IMR-90 (cell line): ENCODE measurements at regions not wholly inside any gene's neighbourhood (a gene's known extent, or its start where the extent isn't known, plus 50 kb on each side); places are given as distances from the start of the nearest gene placed in this dataset.

ENCODE experiments used
- ATAC-seq: fragments of 200-7000 bp; cut with Tn5 transposase; 2 replicates; pipeline ENCODE4 v1.9.1; 2020; ENCODE audit warnings: low read depth, mild to moderate bottlenecking, moderate library complexity
- BruUV-seq: library from RNA; stranded (reverse); fragments of 400-500 nt; replicated peaks from 2 replicates; lab custom pipeline; 2021; lab: Mats Ljungman, UMichigan
- CTCF ChIA-PET: fragments of 300-600 bp; formaldehyde crosslinking; extraction: SDS; loops from one replicate; lab custom pipeline; 2021; ENCODE audit warnings: antibody characterized with exemption; lab: Yijun Ruan, JAX
- POLR2A ChIA-PET: fragments of 300-600 bp; sonication (Branson Sonifier 250); formaldehyde crosslinking; loops from one replicate; lab custom pipeline; 2022; ENCODE audit warnings: antibody characterized with exemption; ENCODE audit not compliant: unreplicated experiment; lab: Charles Lee
- DNase-seq: peaks from one replicate; pipeline ENCODE4 v3.0.0; 2013
- H2AFZ ChIP-seq: replicated peaks from 2 replicates; pipeline ENCODE3; 2013; ENCODE audit warnings: low read length, mild to moderate bottlenecking; ENCODE audit not compliant: poor library complexity
- H2AK5ac ChIP-seq: 2 replicates; pipeline ENCODE4 v1.6.1; 2013; ENCODE audit warnings: low read depth, low read length, inconsistent platforms
- H2AK9ac ChIP-seq: replicated peaks from 2 replicates; pipeline ENCODE3; 2013; ENCODE audit warnings: mild to moderate bottlenecking, low read depth, low read length, moderate library complexity; ENCODE audit not compliant: poor library complexity
- H2BK120ac ChIP-seq: 2 replicates; pipeline ENCODE4 v1.6.1; 2013; ENCODE audit warnings: low read depth, low read length, inconsistent platforms
- H2BK15ac ChIP-seq: 3 replicates; pipeline ENCODE4 v1.6.1; 2013; ENCODE audit warnings: low read depth, low read length, inconsistent platforms
- H2BK20ac ChIP-seq: 2 replicates; pipeline ENCODE4 v1.6.1; 2013; ENCODE audit warnings: low read depth, mild to moderate bottlenecking, inconsistent platforms, low read length, moderate library complexity
- H2BK5ac ChIP-seq: 2 replicates; pipeline ENCODE4 v1.6.1; 2013; ENCODE audit warnings: mild to moderate bottlenecking, low read depth, low read length, inconsistent platforms; ENCODE audit not compliant: poor library complexity, severe bottlenecking
- H3K14ac ChIP-seq: replicated peaks from 2 replicates; pipeline ENCODE4 v1.6.1; 2013; ENCODE audit warnings: low read depth, low read length, inconsistent platforms
- H3K18ac ChIP-seq: 2 replicates; pipeline ENCODE4 v1.6.1; 2013; ENCODE audit warnings: low read depth, low read length, control low read depth
- H3K23ac ChIP-seq: 2 replicates; pipeline ENCODE4 v1.6.1; 2013; ENCODE audit warnings: low read depth, low read length, inconsistent platforms
- H3K27ac ChIP-seq: 2 replicates; pipeline ENCODE4 v1.5.1; 2013; ENCODE audit warnings: mild to moderate bottlenecking, control low read depth, low read length; ENCODE audit not compliant: insufficient read depth
- H3K27me3 ChIP-seq: 2 replicates; pipeline ENCODE4 v1.6.1; 2013; ENCODE audit warnings: low read length; ENCODE audit not compliant: control insufficient read depth, insufficient read depth
- H3K36me3 ChIP-seq: 2 replicates; pipeline ENCODE4 v1.6.1; 2013; ENCODE audit warnings: low read length, mixed read lengths; ENCODE audit not compliant: control insufficient read depth, insufficient read depth
- H3K4ac ChIP-seq: 2 replicates; pipeline ENCODE4 v1.6.1; 2013; ENCODE audit warnings: low read depth, low read length, inconsistent platforms
- H3K4me1 ChIP-seq: 2 replicates; pipeline ENCODE4 v1.6.1; 2013; ENCODE audit warnings: low read length, mixed read lengths; ENCODE audit not compliant: control insufficient read depth, insufficient read depth
- H3K4me2 ChIP-seq: 2 replicates; pipeline ENCODE4 v1.6.1; 2013; ENCODE audit warnings: low read depth, mild to moderate bottlenecking, control low read depth, low read length, moderate library complexity
- H3K4me3 ChIP-seq: 2 replicates; pipeline ENCODE4 v1.5.1; 2013; ENCODE audit warnings: low read depth, mild to moderate bottlenecking, control low read depth, low read length, moderate library complexity; ENCODE audit not compliant: insufficient read depth
- H3K56ac ChIP-seq: 2 replicates; pipeline ENCODE4 v1.6.1; 2013; ENCODE audit warnings: low read length, inconsistent platforms; ENCODE audit not compliant: insufficient read depth; ENCODE audit errors: extremely low read depth
- H3K79me1 ChIP-seq, 2 experiments: 2 replicates each; pipeline ENCODE4 v1.6.1; 2013; ENCODE audit warnings: low read length in 2 of 2, inconsistent platforms in 1 of 2, low read depth in 1 of 2
- H3K9ac ChIP-seq: 2 replicates; pipeline ENCODE4 v1.6.1; 2013; ENCODE audit warnings: low read depth, low read length, control low read depth
- H3K9me1 ChIP-seq: 2 replicates; pipeline ENCODE4 v1.6.1; 2013; ENCODE audit warnings: low read length, inconsistent platforms; ENCODE audit not compliant: insufficient read depth
- H3K9me3 ChIP-seq: 2 replicates; pipeline ENCODE4 v1.6.1; 2013; ENCODE audit warnings: low read length; ENCODE audit not compliant: control insufficient read depth, insufficient read depth
- H4K20me1 ChIP-seq: 2 replicates; pipeline ENCODE4 v1.6.1; 2013; ENCODE audit warnings: low read length, inconsistent platforms; ENCODE audit not compliant: insufficient read depth
- H4K5ac ChIP-seq: 2 replicates; pipeline ENCODE4 v1.6.1; 2013; ENCODE audit warnings: mild to moderate bottlenecking, low read depth, low read length, control low read depth
- H4K8ac ChIP-seq, 2 experiments: 2 replicates each; pipeline ENCODE4 v1.6.1; 2013; ENCODE audit warnings: low read depth in 2 of 2, low read length in 2 of 2, control low read depth in 1 of 2, inconsistent platforms in 1 of 2
- H4K91ac ChIP-seq: 2 replicates; pipeline ENCODE4 v1.6.1; 2013; ENCODE audit warnings: low read depth, low read length, inconsistent platforms; ENCODE audit not compliant: insufficient read depth
- CHD1 ChIP-seq: IDR thresholded peaks from 2 replicates; pipeline ENCODE4 v1.6.1; 2012; ENCODE audit warnings: low read depth, low read length, improper control_type of control experiment
- ELK1 ChIP-seq: fragments of 150-350 bp; IDR thresholded peaks from 2 replicates; pipeline ENCODE4 v1.6.1; 2016; ENCODE audit warnings: low read depth, mild to moderate bottlenecking, low read length, moderate library complexity, borderline replicate concordance
- MAFK ChIP-seq: IDR thresholded peaks from 2 replicates; pipeline ENCODE4 v1.6.1; 2012; ENCODE audit warnings: low read depth, low read length, improper control_type of control experiment
- MAZ ChIP-seq: IDR thresholded peaks from 2 replicates; pipeline ENCODE4 v1.6.1; 2012; ENCODE audit warnings: low read depth, mild to moderate bottlenecking, low read length, improper control_type of control experiment, moderate library complexity, borderline replicate concordance
- POLR2A ChIP-seq: IDR thresholded peaks from 2 replicates; pipeline ENCODE4 v1.6.1; 2012; ENCODE audit warnings: mild to moderate bottlenecking, low read depth, low read length
- WGBS, 2 experiments: methylation state at CpG; one replicate each; pipeline versions ENCODE4 v1.1.5 to v1.1.7; 2013; ENCODE audit warnings: missing lambda C conversion rate in 2 of 2; ENCODE audit not compliant: insufficient read length in 1 of 2; ENCODE audit errors: extremely low coverage in 2 of 2; 5-methylcytosine and 5-hydroxymethylcytosine counted together
- dilution Hi-C: fragments of 300-500 bp; cut with HindIII; formaldehyde crosslinking; loops from one replicate; pipeline ENCODE4 v1.14.3; 2018; ENCODE audit warnings: low sequenced_read_pairs; ENCODE audit not compliant: unreplicated experiment
- in situ Hi-C: fragments of 300-500 bp; cut with MboI; formaldehyde crosslinking; loops from 3 replicates; pipeline ENCODE4 v1.14.3; 2019; ENCODE audit warnings: low sequenced_read_pairs, inconsistent platforms, mixed read lengths
- intact Hi-C: fragments of 100-400 bp; cut with micrococcal nuclease; formaldehyde crosslinking; loops from 2 replicates; pipeline ENCODE4 v1.10.0; 2022

DNA sequence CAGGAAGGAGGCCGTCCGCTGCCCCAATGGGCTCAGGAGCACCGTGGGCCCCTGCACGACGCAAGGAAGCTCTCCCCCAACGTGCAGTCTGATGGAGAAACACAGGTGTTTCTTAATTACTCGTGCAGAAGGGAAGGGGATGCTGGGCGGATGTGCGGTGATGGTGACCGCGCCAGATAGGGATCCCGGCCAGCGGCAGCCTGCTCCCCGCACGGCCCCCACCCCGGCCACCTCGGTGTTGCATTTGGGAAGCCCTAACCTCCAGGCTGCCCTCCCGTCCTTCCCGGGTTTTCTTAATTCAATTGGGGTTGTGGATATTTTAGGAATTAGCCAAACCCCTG lies 254.4 kb downstream of the ZNF536 start:
- DNase-seq (no peak), ATAC-seq (no peak)
- no peak for TF ChIP-seq MAZ
- no peak for TF ChIP-seq ELK1
- no peak for TF ChIP-seq MAFK
- no peak for TF ChIP-seq CHD1
- TF ChIP-seq POLR2A, result no peak
- Histone ChIP-seq H4K5ac (no peak overlapping the region), H3K4me1 (no peaks in the 10 kb centered on the region), H4K91ac (no peak overlapping the region), H2AK9ac (no peak overlapping the region), H3K9me1 (no peaks in the 10 kb centered on the region), H2BK120ac (no peak overlapping the region), H3K9me3 (peaks cover 30% of the 10 kb centered on the region), H3K23ac (no peak overlapping the region), H3K27me3 (no peaks in the 10 kb centered on the region), H3K9ac (no peak overlapping the region), H3K4me3 (no peak overlapping the region), H4K8ac (no peak overlapping the region), H2AK5ac (no peak overlapping the region), H4K20me1 (no peaks in the 10 kb centered on the region), H3K18ac (no peak overlapping the region), H3K27ac (no peak overlapping the region), H2AFZ (no peak overlapping the region), H3K79me1 (no peaks in the 10 kb centered on the region), H3K14ac (no peak overlapping the region), H3K4ac (no peak overlapping the region), H3K36me3 (no peaks in the 10 kb centered on the region), H2BK5ac (no peak overlapping the region), H3K4me2 (no peak overlapping the region), H3K56ac (no peak overlapping the region), H2BK15ac (no peak overlapping the region), H2BK20ac (no peak overlapping the region)
- POLR2A ChIA-PET, result no interaction called here
- no TSS peak for BruUV-seq
- dilution Hi-C loops, result no loop called here
- intact Hi-C loops, result no loop called here
- in situ Hi-C loops, result loop anchor here (25.0 kb wide), 1 partner anchor 739 kb away; no protein-coding TSS in a partner anchor
- CTCF ChIA-PET, result no interaction called here
- WGBS, 2 experiments, result 65% methylated on average over 4 of the region's 19 CpGs; no CpG with 5 or more reads in 1 of the 2 experiments
